ENCODE measurements at regions not wholly inside any gene's neighbourhood (a gene's known extent, or its start where the extent isn't known, plus 50 kb on each side); places are given as distances from the start of the nearest gene placed in this dataset.

GRCh38 chr3:147130461-147130860 is 275.9 kb downstream of the ZIC4 start:
- no peak overlapping the region for H3K4me3 ChIP-seq (ENCODE audit: low read depth in 2 of 2, low read length in 1 of 2)
- H3K9me3 ChIP-seq, result no peaks in the 10 kb centered on the region
- WGBS (ENCODE audit: low lambda C conversion rate), result 1% methylated on average over 2 of the region's 2 CpGs
- no peak for DNase-seq
- H3K27me3 ChIP-seq (ENCODE audit: insufficient read depth), result no peaks in the 10 kb centered on the region
- ChIA-PET POLR2A (no interaction called here), CTCF (no interaction called here)
- TF ChIP-seq TCF12 (IDR thresholded peaks at IDR 0.05) (no peak), RAD21 (IDR thresholded peaks at IDR 0.05; ENCODE audit: low read length) (no peak), RCOR1 (IDR thresholded peaks at IDR 0.05; ENCODE audit: low read length) (no peak), FOSL2 (IDR thresholded peaks at IDR 0.05; ENCODE audit: borderline replicate concordance, low read depth) (no peak), MAX (IDR thresholded peaks at IDR 0.05; ENCODE audit: low read depth) (no peak), FOXM1 (IDR thresholded peaks at IDR 0.05; ENCODE audit: low read depth) (no peak), IRF3 (IDR thresholded peaks at IDR 0.05; ENCODE audit: low read depth, low read length) (no peak), GATA2 (CRISPR knock-in tag; IDR thresholded peaks at IDR 0.05) (no peak), CTCF (IDR thresholded peaks at IDR 0.05) (no peak), MEF2A (IDR thresholded peaks at IDR 0.05; ENCODE audit: borderline replicate concordance, low read depth) (no peak), EP300 (IDR thresholded peaks at IDR 0.05; ENCODE audit: borderline replicate concordance in 1 of 2, low read depth in 1 of 2, low read length in 1 of 2) (no peak), NFIC (IDR thresholded peaks at IDR 0.05; ENCODE audit: borderline replicate concordance) (no peak), TAF1 (IDR thresholded peaks at IDR 0.05; ENCODE audit: borderline replicate concordance, low read depth, low read length) (no peak), USF2 (IDR thresholded peaks at IDR 0.05; ENCODE audit: borderline replicate concordance, low read depth, low read length) (no peak), SMC3 (IDR thresholded peaks at IDR 0.05; ENCODE audit: low read depth, low read length) (no peak)
- no peak overlapping the region for H3K9ac ChIP-seq
- H3K4me1 ChIP-seq (ENCODE audit: control insufficient read depth in 1 of 2, insufficient read depth in 2 of 2, low read depth in 1 of 2, low read length in 1 of 2), result no peaks in the 10 kb centered on the region
- H3K27ac ChIP-seq (ENCODE audit: low read depth in 2 of 2, low read length in 1 of 2), result no peak overlapping the region
- no peaks in the 10 kb centered on the region for H3F3A ChIP-seq (replicated peaks; ENCODE audit: insufficient read depth)
- H3K9me2 ChIP-seq, result no peaks in the 10 kb centered on the region
- no peaks in the 10 kb centered on the region for H3K79me2 ChIP-seq (ENCODE audit: insufficient read depth)
- no peaks in the 10 kb centered on the region for H4K20me1 ChIP-seq (ENCODE audit: insufficient read depth)
- no peak overlapping the region for H2AFZ ChIP-seq (ENCODE audit: low read depth)
- H3K36me3 ChIP-seq (replicated peaks in 1 of 2; ENCODE audit: control insufficient read depth in 1 of 2, insufficient read depth in 2 of 2, low read length in 1 of 2), result no peaks in the 10 kb centered on the region
- no peak overlapping the region for H3K4me2 ChIP-seq

- DNase-seq, result no peak
- Histone ChIP-seq H3K36me3 (replicated peaks in 1 of 2; ENCODE audit: control insufficient read depth in 1 of 2, insufficient read depth in 2 of 2, low read length in 1 of 2) (no peaks in the 10 kb centered on the region), H3K9ac (no peak overlapping the region), H3F3A (replicated peaks; ENCODE audit: insufficient read depth) (no peaks in the 10 kb centered on the region), H3K79me2 (ENCODE audit: insufficient read depth) (no peaks in the 10 kb centered on the region), H3K9me3 (no peaks in the 10 kb centered on the region), H2AFZ (ENCODE audit: low read depth) (no peak overlapping the region), H3K4me1 (ENCODE audit: control insufficient read depth in 1 of 2, insufficient read depth in 2 of 2, low read depth in 1 of 2, low read length in 1 of 2) (no peaks in the 10 kb centered on the region), H3K27me3 (ENCODE audit: insufficient read depth) (no peaks in the 10 kb centered on the region), H3K27ac (ENCODE audit: low read depth in 2 of 2, low read length in 1 of 2) (no peak overlapping the region), H3K9me2 (no peaks in the 10 kb centered on the region), H3K4me2 (no peak overlapping the region), H3K4me3 (ENCODE audit: low read depth in 2 of 2, low read length in 1 of 2) (no peak overlapping the region), H4K20me1 (ENCODE audit: insufficient read depth) (no peaks in the 10 kb centered on the region)
- 0% methylated on average over 8 of the region's 8 CpGs for WGBS (ENCODE audit: low lambda C conversion rate)
- CTCF ChIA-PET, result interaction anchor here (1.1 kb wide), 1 partner anchor 9 kb away, joined by 3 read pairs; no protein-coding TSS in a partner anchor
- POLR2A ChIA-PET, result no interaction called here
- TF ChIP-seq TEAD4 (IDR thresholded peaks at IDR 0.05; ENCODE audit: borderline replicate concordance, insufficient read depth), result no peak
- TF ChIP-seq JUND (IDR thresholded peaks at IDR 0.05), result no peak
- no peak for TF ChIP-seq EZH2phosphoT487 (IDR thresholded peaks at IDR 0.05; ENCODE audit: borderline replicate concordance, low read depth)
- no peak for TF ChIP-seq CTCF (IDR thresholded peaks at IDR 0.05)
- TF ChIP-seq ZBTB33 (IDR thresholded peaks at IDR 0.05; ENCODE audit: borderline replicate concordance, low read depth), result no peak
- no peak for TF ChIP-seq CHD2 (IDR thresholded peaks at IDR 0.05; ENCODE audit: low read length, partially characterized antibody)
Observed at GRCh38 chr3:147129665-147130064, 276.7 kb downstream of the ZIC4 start.

Measured in SK-N-SH (cell line).